ENCODE measurements at regions not wholly inside any gene's neighbourhood (a gene's known extent, or its start where the extent isn't known, plus 50 kb on each side); places are given as distances from the start of the nearest gene placed in this dataset.

DNA sequence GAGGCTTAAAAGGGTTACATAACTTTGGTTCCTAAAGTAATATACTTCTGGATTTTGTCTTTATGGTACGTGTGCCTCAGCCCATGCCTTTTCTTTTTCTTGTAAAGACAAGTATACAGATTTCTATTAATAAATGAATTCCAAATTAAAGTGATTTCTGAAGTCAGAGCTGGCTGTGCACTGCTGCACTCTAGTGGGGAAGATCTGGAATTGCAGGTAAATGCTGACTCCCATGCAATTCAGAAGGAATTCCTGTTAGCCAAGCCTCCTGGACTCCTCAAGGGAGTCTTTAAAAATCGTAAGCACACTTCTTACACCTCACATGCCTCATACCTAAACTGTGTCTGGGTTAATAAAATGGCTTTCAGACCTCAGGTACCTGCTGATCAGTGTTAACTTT is 118.4 kb upstream of the SLC7A1 start:
- no peak for DNase-seq

DNA sequence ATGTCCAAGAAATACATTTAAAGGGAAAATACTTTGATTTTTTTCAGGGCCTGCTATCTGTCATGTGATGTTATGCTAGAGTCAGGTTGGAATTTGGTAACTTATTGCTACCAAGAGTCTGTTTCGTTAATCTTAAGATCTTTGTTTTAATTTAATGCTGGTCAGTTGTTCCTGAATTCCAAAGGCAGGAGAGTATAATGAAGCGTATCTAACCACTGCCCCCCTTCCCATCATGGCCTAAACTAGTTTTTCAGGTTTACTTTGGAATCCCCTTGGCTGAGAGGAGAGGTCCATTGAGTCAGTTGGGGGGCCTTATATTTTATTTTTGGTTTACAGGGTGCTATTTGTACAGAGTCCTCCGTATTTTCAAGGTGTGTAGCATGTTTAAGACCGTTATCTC is 116.3 kb upstream of the SLC7A1 start:
- DNase-seq = no peak

DNA sequence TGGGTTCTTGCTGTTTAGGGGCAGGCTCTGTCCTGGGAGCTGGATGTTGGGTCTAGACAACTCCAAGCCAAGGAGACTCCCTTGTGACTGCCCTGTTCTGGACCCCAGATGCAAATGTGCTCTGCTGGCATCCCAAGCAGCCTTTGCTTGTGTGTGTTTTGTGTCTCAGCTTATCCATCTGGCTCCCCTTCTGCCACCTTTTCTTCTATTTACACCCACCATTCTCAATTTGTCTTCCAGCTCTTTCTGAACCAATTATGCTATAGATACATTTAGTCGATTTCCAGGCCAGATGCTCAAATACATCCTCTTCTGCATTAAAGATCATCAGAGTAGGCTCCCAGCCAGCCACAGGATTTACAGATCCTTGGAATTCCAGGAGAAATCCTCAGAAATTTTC is 115.0 kb upstream of the SLC7A1 start:
- no peak for DNase-seq

DNA sequence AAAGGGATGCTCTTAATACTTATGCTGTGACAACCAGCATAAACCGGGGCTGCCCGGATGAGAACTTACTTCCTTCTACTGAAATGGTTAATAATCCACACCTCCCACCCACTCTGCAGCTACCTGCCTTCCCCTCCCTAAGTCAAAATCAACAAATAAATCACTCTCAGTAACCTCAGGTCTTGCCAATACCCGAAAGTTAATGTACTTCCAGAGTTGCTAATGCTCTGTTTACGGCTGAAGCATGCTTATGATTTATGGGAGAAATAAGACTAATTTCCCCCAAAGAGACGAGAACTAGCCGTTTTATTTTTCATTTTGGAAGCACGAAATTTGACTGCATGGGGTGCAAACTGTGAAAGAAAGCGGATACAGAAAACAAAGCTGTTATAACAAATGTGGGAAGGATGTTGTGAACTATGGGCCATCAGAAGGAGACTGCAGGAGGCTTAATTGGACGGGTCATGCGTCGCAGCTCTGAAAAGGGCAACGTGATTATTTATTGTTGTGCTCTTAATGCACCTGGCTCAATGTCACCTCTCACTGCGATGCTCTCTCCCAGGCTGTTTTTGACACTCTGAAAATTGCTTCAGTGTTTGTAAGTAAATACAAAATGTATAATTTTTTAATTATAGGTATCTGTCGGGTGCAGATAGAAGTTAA is 114.0 kb upstream of the SLC7A1 start:
- no peak for DNase-seq

DNA sequence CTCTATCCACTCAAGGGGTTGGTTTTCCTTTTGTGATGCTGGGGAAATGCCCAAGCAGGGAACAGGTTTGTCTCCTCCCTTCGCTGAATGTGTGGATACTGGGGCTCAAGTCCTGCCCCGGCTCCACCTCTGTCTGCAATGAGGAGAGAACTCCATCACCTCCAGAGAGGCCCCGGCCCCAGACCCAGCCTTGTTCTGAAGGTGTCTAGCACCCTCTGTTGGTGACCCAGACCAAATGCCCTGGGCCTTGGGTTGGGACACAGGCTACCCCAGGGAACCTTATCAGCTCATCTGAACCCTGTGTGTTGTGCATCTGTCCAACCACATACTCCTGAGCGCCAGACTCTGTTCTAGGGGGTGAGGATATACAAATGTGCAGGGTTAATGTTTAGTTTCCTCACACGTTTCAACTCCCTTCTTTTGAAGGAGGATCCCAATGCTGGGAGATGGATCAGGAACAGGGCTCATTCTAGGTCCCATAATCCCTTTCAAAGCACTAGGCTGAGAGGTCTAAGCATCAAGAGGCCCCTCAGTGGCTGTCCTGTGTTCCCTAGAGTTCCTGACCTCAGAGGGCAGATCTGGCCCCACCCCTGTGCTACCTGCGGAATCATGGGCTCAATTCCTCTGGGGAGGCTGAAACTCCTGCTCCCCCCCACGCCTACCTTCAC is 112.5 kb upstream of the SLC7A1 start:
- peak; percentile 15 for DNase-seq

DNA sequence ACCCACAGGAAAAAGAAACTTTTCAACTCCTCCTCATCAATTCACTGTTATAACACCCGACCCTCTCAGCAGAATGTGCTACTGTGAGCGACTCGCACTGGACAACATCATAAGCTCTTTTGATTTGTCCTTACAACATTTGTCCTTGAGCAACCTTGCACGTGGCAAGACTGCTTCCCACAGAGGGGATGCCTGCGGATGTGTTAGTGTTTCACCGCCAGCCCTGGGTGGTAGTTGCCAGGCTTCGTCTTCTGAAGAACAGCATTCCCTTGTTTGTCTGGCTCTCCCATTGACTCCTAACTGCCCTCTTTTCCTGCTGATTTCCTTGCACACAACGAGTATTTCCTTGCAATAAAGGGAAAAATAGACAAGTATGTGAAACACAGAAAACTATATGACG is 111.4 kb upstream of the SLC7A1 start:
- no peak for DNase-seq

DNA sequence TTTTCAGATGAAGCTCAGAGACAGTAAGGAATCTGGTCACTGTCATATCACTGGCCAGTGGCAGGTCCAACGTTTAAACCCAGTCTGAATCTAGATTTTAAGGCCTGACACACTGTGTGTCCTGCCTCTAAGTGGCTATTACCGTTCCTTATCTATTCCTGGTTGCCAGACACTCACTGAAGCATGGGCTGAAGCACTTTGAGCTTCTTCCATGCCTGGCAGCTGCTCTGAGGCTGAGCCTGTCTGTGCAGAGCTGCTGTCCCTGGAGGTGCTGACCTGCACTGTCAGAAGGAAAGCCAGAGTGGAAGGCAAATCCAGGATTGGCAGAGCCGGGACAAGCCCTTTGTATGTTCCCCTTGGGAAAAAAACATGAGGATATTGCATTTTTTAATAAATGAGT is 109.2 kb upstream of the SLC7A1 start:
- no peak for DNase-seq

DNA sequence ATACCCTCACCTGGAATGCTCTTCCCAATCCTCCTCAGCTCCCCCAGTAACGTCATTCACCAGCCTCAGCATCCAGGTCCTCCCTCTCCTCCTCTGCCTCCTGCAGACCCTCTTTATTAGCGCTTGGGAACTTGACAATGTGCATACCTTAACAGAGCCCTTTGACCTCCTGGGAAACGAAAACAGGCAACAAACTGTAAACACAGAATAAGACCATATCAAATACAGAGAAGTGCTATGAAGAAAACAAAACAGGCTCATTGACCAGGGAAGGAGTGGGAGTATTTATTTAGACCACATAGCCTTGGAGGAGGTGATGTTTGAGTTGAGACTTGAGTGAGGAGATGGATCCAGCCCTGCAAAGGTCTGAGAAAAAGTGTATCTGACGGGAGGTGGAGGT is 107.9 kb upstream of the SLC7A1 start:
- DNase-seq = no peak

DNA sequence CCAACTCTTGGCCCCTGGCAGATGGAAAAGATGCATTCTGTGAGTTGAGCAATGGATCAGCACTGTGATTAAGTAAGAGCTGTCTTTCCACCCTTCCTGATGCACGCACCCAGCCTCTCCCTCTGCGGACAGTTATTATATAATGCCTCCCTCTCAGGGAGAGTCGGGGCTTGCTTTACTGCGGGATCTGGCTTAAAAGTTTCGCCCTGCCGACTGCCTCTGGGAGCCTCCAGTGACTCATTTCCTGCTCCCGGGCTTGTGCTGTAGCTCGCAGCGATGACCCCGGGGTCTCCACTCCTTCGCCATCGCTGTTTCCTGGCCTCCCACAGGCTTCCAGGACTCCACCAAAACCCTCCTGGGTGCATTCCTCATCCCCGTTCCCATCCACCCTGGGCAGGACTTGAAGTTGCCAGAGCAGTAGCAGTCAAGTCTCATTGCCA is 107.4 kb upstream of the SLC7A1 start:
- DNase-seq = no peak

DNA sequence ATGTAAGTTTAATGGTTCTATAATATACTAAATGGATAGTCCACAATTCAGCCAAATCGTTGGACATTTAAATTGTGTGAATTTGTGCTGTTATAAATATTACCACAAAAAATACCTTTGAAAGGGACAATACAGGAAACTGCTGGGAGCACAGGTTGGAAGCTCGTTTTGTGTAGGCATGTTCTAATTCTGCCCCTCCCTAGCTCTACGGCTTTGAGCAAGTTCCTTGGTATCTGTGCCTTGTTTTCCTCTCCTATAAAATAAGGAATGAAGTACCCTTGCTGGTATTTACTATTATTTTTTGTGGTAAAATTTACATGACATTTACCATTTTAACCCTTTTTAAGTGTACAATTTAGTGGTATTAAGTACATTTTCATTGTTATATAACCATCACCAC is 102.6 kb upstream of the SLC7A1 start:
- no peak for DNase-seq

DNA sequence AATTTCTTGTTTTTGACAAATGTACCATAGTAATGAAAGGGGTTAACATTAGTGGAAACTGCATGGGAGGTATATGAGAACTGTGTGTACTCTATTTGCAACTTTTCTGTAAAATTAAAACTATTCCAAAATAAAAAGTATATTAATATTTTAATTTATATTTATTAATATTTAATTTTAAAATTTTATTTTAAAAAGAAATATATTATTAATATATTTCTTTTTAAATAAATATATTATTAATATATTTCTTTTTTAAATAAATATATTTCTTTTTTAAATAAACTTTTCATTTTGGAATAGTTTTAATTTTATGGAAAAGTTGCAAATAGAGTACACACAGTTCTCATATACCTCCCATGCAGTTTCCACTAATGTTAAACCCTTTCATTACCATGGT is 101.1 kb upstream of the SLC7A1 start:
- DNase-seq = no peak

DNA sequence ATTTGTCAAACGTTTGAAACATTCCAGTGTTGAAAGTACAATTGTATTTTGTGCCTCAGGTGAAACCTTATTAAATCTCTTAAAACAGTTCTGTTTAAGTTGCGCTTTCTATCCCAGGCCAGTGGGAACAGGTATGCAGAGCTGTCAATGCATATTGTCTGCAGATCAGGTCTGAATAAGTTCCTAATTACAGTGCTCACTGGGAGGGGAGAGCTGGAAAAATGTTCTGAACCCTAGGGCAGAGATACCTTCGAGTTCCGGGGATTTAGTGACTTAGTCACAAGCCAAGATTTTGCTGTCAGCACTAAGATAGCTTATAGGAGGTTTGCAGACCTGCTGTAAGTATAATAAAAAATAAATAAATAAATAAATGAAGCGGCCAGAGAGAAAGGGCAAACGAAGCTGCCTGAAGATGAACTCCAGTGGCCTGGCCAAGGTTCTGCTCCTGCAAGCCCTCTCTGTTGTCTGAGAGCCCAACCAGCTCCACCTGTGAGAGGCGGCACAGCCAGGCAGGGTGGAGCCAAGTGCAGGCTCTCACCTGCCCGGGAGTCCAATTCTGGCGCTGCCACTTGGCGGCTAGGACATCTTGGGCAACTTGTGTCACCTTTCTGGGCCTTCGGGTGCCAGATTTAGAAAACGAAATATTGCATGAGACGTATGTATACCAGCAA is 97.9 kb upstream of the SLC7A1 start:
- no peak for DNase-seq

DNA sequence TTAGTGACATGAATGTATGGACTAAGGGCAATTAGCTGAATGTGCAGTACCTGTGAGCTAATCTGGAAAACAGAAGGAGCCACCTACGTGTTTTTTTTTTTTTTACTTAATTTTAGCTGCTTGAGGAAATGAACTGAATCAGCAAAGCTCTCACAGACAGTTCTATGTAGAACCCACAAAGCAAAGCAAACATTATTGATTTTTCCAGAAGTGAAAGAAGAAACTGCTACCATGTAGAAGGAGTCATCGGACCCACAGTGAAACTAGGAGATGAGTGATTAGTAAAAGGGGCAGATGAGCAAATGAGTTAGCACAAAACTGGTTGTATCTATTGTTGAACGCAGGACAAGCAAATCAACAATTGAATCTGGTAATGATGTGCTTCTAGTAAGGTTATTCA is 94.1 kb upstream of the SLC7A1 start:
- DNase-seq = no peak

DNA sequence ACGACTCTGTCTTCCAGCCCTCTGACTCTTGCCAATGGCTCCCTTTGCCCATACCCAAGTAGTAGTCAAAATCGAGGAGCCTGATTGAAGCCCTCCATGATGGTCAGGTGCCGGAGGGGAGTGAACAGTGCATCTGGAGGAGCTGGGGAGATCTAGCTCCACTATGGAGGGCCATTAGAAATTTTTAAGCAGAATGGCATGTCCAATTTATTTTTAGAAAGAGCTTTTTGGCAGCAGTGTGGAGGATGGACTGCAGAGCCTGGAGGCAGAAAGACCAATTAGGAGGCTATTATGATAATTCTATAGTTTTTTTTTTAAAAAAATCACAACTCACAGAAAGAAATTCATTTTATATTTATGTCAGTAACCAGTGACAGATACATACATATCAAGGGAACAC is 92.7 kb upstream of the SLC7A1 start:
- DNase-seq = no peak

DNA sequence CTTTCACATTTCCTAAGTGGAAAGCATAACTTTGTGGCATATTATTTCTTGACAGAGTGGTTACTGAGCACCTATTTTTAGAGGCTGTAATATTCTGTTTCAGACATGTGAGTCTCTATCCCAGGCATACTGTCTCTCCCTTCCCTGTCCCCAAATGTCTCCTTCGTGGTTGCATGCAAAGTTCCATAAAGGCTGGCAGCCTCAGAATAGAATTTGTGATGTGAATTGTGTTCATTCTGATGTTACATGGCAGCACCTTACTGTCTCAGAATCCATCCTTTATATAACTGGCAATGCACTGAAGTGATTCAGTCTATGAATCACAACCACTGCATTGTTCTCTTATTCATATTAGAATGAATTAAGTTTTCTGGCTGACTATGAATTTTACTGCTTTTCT is 89.0 kb upstream of the SLC7A1 start:
- no peak for DNase-seq

DNA sequence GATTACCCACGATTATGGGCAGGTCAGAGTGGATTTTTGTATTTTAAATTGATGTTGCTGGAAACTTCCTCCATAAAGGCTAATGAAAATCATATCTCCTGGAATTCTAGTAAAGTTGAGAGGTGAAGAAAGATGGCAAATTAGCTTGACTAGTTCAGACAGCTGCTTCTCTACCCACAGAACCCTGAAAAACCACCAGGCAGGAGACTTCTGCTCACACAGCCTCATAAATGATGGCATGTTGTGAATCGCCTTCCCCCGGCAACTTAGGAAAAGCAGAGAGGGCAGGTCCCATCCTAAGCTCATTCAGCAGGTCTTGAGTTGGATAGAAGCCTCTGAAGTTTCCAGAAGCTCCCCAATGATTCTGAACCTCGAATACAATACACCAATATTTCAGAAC is 87.6 kb upstream of the SLC7A1 start:
- no peak for DNase-seq

DNA sequence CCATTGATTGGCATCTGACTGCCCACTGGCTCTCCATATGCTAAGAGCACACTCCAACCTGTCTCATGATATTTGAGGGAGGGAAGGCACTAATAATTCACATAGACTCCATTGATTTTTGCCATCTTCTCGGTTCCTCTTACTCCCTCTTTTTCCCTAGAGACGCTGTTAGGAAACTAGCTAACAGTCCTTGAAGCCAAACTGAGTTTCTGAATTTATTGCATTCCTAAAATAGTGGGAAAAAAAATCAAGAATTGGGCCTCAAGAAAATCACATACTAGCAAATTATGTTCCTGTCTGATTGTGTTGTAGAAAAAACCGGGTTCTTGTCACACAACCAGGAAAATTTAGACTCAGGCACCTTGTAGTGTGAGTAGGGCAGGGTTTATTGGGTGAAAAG is 86.4 kb upstream of the SLC7A1 start:
- DNase-seq = no peak

DNA sequence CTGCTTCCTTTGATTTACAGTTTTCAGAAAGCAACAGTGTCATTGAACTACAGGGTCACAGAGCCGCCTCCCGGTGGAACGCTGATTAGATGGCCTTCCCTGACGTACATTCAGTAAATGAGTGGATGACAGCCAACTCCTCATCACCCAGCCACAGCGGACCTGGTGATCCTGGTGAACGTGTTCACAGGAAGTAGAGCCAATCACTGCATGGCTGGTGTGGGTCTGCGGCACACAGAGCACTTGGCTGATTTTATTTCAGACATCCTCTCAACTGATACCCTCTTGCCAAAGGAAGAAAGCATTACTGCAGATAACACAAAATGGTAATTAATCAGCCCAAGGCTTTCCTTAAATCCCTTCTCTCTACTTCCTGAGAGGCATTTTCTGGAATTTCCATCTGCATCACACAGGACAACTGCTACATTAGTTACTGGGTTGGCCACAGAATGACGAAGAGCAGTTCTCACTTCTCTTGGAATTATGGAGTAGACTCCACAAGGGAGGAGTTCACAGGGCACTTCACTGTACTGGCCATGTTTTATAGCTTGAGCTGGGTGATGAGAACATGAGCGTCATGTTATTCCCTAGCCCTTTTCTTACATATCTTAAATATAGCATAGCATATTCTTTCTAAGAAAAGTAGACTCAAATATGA is 84.0 kb upstream of the SLC7A1 start:
- DNase-seq = no peak

DNA sequence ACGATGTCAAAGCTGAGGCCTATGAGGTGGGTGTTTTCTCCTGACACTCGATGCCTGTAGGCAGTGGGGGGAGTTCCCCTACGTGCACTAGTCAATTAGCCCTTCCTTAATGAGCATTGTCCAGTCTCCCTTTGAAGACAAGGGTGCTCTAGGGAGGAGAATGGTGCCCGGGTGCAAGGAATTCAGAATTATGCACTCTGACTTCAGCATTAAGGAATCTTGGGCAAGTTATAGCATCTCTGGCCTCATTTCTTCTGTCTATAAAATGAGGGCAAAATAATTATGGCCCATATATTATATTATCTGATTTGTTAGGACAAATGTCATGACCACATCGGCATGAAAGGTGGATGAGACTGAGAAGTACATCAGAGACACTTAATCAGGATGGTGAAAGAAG is 82.1 kb upstream of the SLC7A1 start:
- DNase-seq = no peak

DNA sequence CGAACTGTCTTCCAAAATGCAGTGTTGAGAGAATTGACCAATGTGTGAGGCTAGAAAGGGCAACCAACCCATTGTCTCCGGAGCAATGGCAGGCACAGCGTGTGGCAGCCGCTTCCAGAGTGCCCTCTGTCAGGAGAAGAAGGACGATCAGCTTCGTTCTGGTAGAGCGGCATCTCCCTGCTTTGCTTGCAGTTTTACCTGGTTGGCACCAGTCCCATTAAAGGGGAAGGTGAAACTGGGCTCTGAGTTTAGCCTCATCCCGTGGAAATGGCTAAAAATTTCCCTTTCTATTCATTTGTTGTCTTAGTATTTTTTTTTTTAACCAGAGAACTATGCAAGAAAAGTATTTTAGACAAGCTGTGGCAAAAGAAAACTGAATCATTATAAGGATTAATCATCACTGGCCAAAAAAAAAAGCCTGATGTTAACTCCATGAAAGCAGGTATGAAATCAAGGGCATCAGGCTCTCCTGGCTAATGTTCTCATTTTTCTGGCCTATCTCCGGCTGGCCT is 81.5 kb upstream of the SLC7A1 start:
- no peak for DNase-seq

DNA sequence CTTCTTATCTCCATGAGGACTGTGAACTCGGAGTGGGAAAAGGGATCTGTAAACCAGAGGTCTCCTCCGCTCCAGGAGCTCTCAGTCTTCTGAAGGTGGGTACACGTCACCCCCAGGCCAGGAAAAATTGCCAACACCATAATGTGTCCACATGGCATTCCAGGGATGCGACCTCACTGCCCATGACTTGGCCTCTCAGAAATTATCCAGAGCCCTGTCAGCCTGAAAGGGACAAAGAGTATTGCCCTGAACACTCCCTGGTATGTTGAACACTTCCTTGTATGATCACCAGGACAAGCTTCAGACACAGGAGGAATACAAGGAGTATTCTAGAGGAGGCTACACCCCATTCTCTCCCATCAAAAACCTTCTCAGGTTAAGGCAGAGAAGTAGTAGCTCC is 81.0 kb upstream of the SLC7A1 start:
- no peak for DNase-seq

DNA sequence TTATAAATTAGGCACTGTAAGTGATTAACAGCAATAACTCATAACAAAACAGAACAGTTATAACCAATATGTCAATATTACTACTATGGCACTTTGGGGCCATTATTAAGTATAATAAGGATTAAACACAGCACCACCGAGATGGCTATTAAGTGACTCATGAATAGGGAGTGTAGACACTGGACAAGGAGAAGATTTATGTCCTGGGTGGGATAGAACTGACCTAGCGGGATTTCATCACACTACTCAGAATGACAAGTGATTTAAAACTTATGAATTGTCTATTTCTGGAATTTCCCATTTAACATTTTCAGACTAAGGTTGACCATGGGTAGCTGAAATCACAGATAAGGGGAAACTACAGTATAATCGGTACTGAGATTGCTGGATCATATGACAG is 79.0 kb upstream of the SLC7A1 start:
- no peak for DNase-seq

DNA sequence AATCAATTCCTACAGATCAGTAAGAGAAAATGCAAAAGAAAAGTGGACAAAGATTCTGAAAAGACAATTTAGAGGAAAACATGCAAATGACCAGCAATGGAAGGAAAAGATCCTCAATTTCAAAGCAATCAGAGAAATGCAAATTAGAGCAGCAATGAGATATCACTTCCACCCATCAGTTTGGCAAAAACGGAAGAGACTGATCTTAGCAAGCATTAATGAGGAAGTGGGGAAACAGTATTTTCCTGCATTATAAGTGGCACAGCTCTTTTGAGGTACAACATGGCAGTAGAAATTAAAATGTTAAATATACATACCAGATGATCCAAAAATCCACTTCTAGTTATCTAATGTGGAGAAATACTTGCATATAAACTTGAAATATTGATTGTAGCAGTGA is 69.1 kb upstream of the SLC7A1 start:
- no peak for DNase-seq

Data from effector CD4-positive, alpha-beta T cell (primary cell).